D721Med (cell line): ENCODE measurements at regions not wholly inside any gene's neighbourhood (a gene's known extent, or its start where the extent isn't known, plus 50 kb on each side); places are given as distances from the start of the nearest gene placed in this dataset.

ENCODE experiments used
- DNase-seq: peaks from one replicate; pipeline ENCODE4 v3.0.0; 2011; ENCODE audit warnings: low spot score; ENCODE audit not compliant: insufficient read length
- FAIRE-seq: peaks from 2 replicates; lab custom pipeline; 2011; peaks lifted over from hg19 to GRCh38; lab: Jason Lieb, UNC
- CTCF ChIP-seq: IDR thresholded peaks from 2 replicates; pipeline ENCODE4 v1.5.1; 2012; ENCODE audit warnings: mild to moderate bottlenecking, control low read depth; ENCODE audit not compliant: insufficient read depth; ENCODE audit errors: missing control alignments

DNA sequence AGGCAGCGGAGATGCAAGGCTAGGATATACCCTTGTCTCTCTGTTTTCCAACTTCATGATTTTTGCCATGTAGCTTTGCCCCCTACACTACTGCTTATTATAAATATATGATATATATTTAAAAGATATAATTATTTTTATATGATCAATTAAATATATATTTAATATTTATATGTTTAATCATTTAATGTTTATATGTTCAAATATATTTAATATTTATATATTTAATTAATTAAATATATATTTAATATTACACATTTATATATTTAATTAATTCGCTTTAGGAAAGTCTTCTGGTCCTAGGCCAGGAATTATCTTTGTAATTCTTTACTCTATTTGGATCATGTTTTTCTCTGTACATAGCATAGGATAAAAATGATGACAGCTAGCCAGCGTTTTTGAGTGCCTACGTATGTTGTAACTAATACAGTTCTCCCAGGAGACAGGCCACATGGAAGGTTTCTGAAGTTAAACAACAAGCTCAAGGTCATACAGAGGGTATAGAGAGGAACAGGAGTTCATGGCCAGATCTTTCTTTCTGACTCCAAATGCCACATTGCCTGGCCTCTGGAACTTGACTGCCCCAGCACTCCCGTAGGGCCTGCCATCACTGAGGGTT lies 192.5 kb downstream of the KCNA5 start:
- FAIRE-seq = no peak
- DNase-seq = no peak
- no peak for TF ChIP-seq CTCF

GRCh38 chr12:5242440-5242839 lies 189.5 kb upstream of the NTF3 start:
- FAIRE-seq (no peak), DNase-seq (no peak)
- no peak for TF ChIP-seq CTCF

DNA sequence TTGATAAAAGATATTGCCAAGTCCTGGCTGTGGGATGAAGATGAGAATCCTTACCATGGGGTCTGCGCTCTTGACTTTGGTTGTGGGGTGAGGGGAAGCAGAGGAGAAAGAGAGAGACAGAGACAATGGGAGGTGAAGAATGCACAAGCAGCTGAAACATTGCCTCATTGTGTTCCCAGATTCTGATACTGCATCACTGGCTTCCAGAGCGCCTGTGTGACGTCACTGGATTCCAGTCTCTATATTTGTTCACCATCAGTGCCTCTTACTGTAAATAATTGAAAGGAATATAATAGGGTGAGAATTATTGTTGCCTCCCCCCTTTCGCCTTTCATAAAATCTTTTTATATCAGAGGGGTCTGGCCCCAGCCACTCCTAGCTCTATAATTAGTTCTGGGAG lies 188.9 kb upstream of the NTF3 start:
- no peak for TF ChIP-seq CTCF
- no peak for FAIRE-seq
- no peak for DNase-seq

GRCh38 chr12:5244513-5244972 lies 187.4 kb upstream of the NTF3 start:
- DNase-seq (no peak), FAIRE-seq (no peak)
- no peak for TF ChIP-seq CTCF

GRCh38 chr12:5246196-5246595 lies 185.7 kb upstream of the NTF3 start:
- FAIRE-seq = no peak
- DNase-seq = no peak
- TF ChIP-seq CTCF = no peak

DNA sequence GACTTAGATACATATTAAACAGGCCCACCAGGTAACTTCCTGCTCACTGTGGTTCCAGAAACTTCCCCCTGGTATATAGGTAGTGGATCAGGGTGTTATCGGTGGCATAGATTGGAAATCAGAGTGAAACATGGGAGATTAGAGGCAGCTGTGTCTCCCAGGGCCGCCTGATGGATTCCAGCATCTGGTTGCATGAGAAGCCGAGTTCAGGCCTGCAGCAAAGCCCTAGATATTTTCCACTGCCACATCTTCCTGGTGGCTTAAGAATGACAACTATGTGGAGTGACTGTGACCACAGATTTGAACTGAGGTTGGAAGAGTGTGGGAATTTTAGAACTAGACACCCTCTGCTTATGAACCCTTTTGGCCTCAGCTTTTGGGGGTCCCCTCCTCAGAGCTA lies 184.8 kb upstream of the NTF3 start:
- FAIRE-seq (no peak), DNase-seq (no peak)
- no peak for TF ChIP-seq CTCF

- TF ChIP-seq CTCF = no peak
- DNase-seq = no peak
- no peak for FAIRE-seq
Measured at GRCh38 chr12:5248230-5248629, 183.7 kb upstream of the NTF3 start.
